IMR-90 (cell line): ENCODE measurements at regions not wholly inside any gene's neighbourhood (a gene's known extent, or its start where the extent isn't known, plus 50 kb on each side); places are given as distances from the start of the nearest gene placed in this dataset.

ENCODE experiments used
- ATAC-seq: fragments of 200-7000 bp; cut with Tn5 transposase; 2 replicates; pipeline ENCODE4 v1.9.1; 2020; ENCODE audit warnings: low read depth, mild to moderate bottlenecking, moderate library complexity
- BruUV-seq: library from RNA; stranded (reverse); fragments of 400-500 nt; replicated peaks from 2 replicates; lab custom pipeline; 2021; lab: Mats Ljungman, UMichigan
- CTCF ChIA-PET: fragments of 300-600 bp; formaldehyde crosslinking; extraction: SDS; loops from one replicate; lab custom pipeline; 2021; ENCODE audit warnings: antibody characterized with exemption; lab: Yijun Ruan, JAX
- POLR2A ChIA-PET: fragments of 300-600 bp; sonication (Branson Sonifier 250); formaldehyde crosslinking; loops from one replicate; lab custom pipeline; 2022; ENCODE audit warnings: antibody characterized with exemption; ENCODE audit not compliant: unreplicated experiment; lab: Charles Lee
- DNase-seq: peaks from one replicate; pipeline ENCODE4 v3.0.0; 2013
- H2AFZ ChIP-seq: replicated peaks from 2 replicates; pipeline ENCODE3; 2013; ENCODE audit warnings: low read length, mild to moderate bottlenecking; ENCODE audit not compliant: poor library complexity
- H2AK5ac ChIP-seq: 2 replicates; pipeline ENCODE4 v1.6.1; 2013; ENCODE audit warnings: low read depth, low read length, inconsistent platforms
- H2AK9ac ChIP-seq: replicated peaks from 2 replicates; pipeline ENCODE3; 2013; ENCODE audit warnings: mild to moderate bottlenecking, low read depth, low read length, moderate library complexity; ENCODE audit not compliant: poor library complexity
- H2BK120ac ChIP-seq: 2 replicates; pipeline ENCODE4 v1.6.1; 2013; ENCODE audit warnings: low read depth, low read length, inconsistent platforms
- H2BK15ac ChIP-seq: 3 replicates; pipeline ENCODE4 v1.6.1; 2013; ENCODE audit warnings: low read depth, low read length, inconsistent platforms
- H2BK20ac ChIP-seq: 2 replicates; pipeline ENCODE4 v1.6.1; 2013; ENCODE audit warnings: low read depth, mild to moderate bottlenecking, inconsistent platforms, low read length, moderate library complexity
- H2BK5ac ChIP-seq: 2 replicates; pipeline ENCODE4 v1.6.1; 2013; ENCODE audit warnings: mild to moderate bottlenecking, low read depth, low read length, inconsistent platforms; ENCODE audit not compliant: poor library complexity, severe bottlenecking
- H3K14ac ChIP-seq: replicated peaks from 2 replicates; pipeline ENCODE4 v1.6.1; 2013; ENCODE audit warnings: low read depth, low read length, inconsistent platforms
- H3K18ac ChIP-seq: 2 replicates; pipeline ENCODE4 v1.6.1; 2013; ENCODE audit warnings: low read depth, low read length, control low read depth
- H3K23ac ChIP-seq: 2 replicates; pipeline ENCODE4 v1.6.1; 2013; ENCODE audit warnings: low read depth, low read length, inconsistent platforms
- H3K27ac ChIP-seq: 2 replicates; pipeline ENCODE4 v1.5.1; 2013; ENCODE audit warnings: mild to moderate bottlenecking, control low read depth, low read length; ENCODE audit not compliant: insufficient read depth
- H3K27me3 ChIP-seq: 2 replicates; pipeline ENCODE4 v1.6.1; 2013; ENCODE audit warnings: low read length; ENCODE audit not compliant: control insufficient read depth, insufficient read depth
- H3K36me3 ChIP-seq: 2 replicates; pipeline ENCODE4 v1.6.1; 2013; ENCODE audit warnings: low read length, mixed read lengths; ENCODE audit not compliant: control insufficient read depth, insufficient read depth
- H3K4ac ChIP-seq: 2 replicates; pipeline ENCODE4 v1.6.1; 2013; ENCODE audit warnings: low read depth, low read length, inconsistent platforms
- H3K4me1 ChIP-seq: 2 replicates; pipeline ENCODE4 v1.6.1; 2013; ENCODE audit warnings: low read length, mixed read lengths; ENCODE audit not compliant: control insufficient read depth, insufficient read depth
- H3K4me2 ChIP-seq: 2 replicates; pipeline ENCODE4 v1.6.1; 2013; ENCODE audit warnings: low read depth, mild to moderate bottlenecking, control low read depth, low read length, moderate library complexity
- H3K4me3 ChIP-seq: 2 replicates; pipeline ENCODE4 v1.5.1; 2013; ENCODE audit warnings: low read depth, mild to moderate bottlenecking, control low read depth, low read length, moderate library complexity; ENCODE audit not compliant: insufficient read depth
- H3K56ac ChIP-seq: 2 replicates; pipeline ENCODE4 v1.6.1; 2013; ENCODE audit warnings: low read length, inconsistent platforms; ENCODE audit not compliant: insufficient read depth; ENCODE audit errors: extremely low read depth
- H3K79me1 ChIP-seq, 2 experiments: 2 replicates each; pipeline ENCODE4 v1.6.1; 2013; ENCODE audit warnings: low read length in 2 of 2, inconsistent platforms in 1 of 2, low read depth in 1 of 2
- H3K9ac ChIP-seq: 2 replicates; pipeline ENCODE4 v1.6.1; 2013; ENCODE audit warnings: low read depth, low read length, control low read depth
- H3K9me1 ChIP-seq: 2 replicates; pipeline ENCODE4 v1.6.1; 2013; ENCODE audit warnings: low read length, inconsistent platforms; ENCODE audit not compliant: insufficient read depth
- H3K9me3 ChIP-seq: 2 replicates; pipeline ENCODE4 v1.6.1; 2013; ENCODE audit warnings: low read length; ENCODE audit not compliant: control insufficient read depth, insufficient read depth
- H4K20me1 ChIP-seq: 2 replicates; pipeline ENCODE4 v1.6.1; 2013; ENCODE audit warnings: low read length, inconsistent platforms; ENCODE audit not compliant: insufficient read depth
- H4K5ac ChIP-seq: 2 replicates; pipeline ENCODE4 v1.6.1; 2013; ENCODE audit warnings: mild to moderate bottlenecking, low read depth, low read length, control low read depth
- H4K8ac ChIP-seq, 2 experiments: 2 replicates each; pipeline ENCODE4 v1.6.1; 2013; ENCODE audit warnings: low read depth in 2 of 2, low read length in 2 of 2, control low read depth in 1 of 2, inconsistent platforms in 1 of 2
- H4K91ac ChIP-seq: 2 replicates; pipeline ENCODE4 v1.6.1; 2013; ENCODE audit warnings: low read depth, low read length, inconsistent platforms; ENCODE audit not compliant: insufficient read depth
- ELK1 ChIP-seq: fragments of 150-350 bp; IDR thresholded peaks from 2 replicates; pipeline ENCODE4 v1.6.1; 2016; ENCODE audit warnings: low read depth, mild to moderate bottlenecking, low read length, moderate library complexity, borderline replicate concordance
- MAFK ChIP-seq: IDR thresholded peaks from 2 replicates; pipeline ENCODE4 v1.6.1; 2012; ENCODE audit warnings: low read depth, low read length, improper control_type of control experiment
- MAZ ChIP-seq: IDR thresholded peaks from 2 replicates; pipeline ENCODE4 v1.6.1; 2012; ENCODE audit warnings: low read depth, mild to moderate bottlenecking, low read length, improper control_type of control experiment, moderate library complexity, borderline replicate concordance
- USF2 ChIP-seq: fragments of 150-350 bp; IDR thresholded peaks from 2 replicates; pipeline ENCODE4 v1.6.1; 2017; ENCODE audit warnings: mild to moderate bottlenecking, antibody characterized with exemption, low read length, low read depth
- dilution Hi-C: fragments of 300-500 bp; cut with HindIII; formaldehyde crosslinking; loops from one replicate; pipeline ENCODE4 v1.14.3; 2018; ENCODE audit warnings: low sequenced_read_pairs; ENCODE audit not compliant: unreplicated experiment
- in situ Hi-C: fragments of 300-500 bp; cut with MboI; formaldehyde crosslinking; loops from 3 replicates; pipeline ENCODE4 v1.14.3; 2019; ENCODE audit warnings: low sequenced_read_pairs, inconsistent platforms, mixed read lengths
- intact Hi-C: fragments of 100-400 bp; cut with micrococcal nuclease; formaldehyde crosslinking; loops from 2 replicates; pipeline ENCODE4 v1.10.0; 2022

- Histone ChIP-seq H4K5ac (no peak overlapping the region), H3K4me3 (no peak overlapping the region), H4K8ac (no peak overlapping the region), H2BK15ac (peak overlapping the region; percentile 57; the same call in 1 of the 3 replicates), H3K18ac (no peak overlapping the region), H2AK9ac (no peak overlapping the region), H2BK120ac (no peak overlapping the region; the same call in 1 of the 2 replicates), H3K23ac (no peak overlapping the region), H2BK20ac (no peak overlapping the region), H4K91ac (no peak overlapping the region), H4K20me1 (no peaks in the 10 kb centered on the region), H3K9me3 (no peaks in the 10 kb centered on the region), H3K79me1 (no peaks in the 10 kb centered on the region), H3K14ac (0 out of 2 replicates have a peak overlapping the region, but pooled peaks have one; percentile 0), H2AFZ (no peak overlapping the region), H2AK5ac (no peak overlapping the region), H3K27me3 (no peaks in the 10 kb centered on the region), H3K56ac (no peak overlapping the region), H3K4me2 (no peak overlapping the region), H3K27ac (no peak overlapping the region), H3K4me1 (peaks cover 5% of the 10 kb centered on the region; the same call in 1 of the 2 replicates), H3K4ac (peak overlapping the region; percentile 2; the same call in 1 of the 2 replicates), H3K9ac (no peak overlapping the region), H3K9me1 (peaks cover 9% of the 10 kb centered on the region; the same call in 1 of the 2 replicates), H3K36me3 (no peaks in the 10 kb centered on the region), H2BK5ac (no peak overlapping the region)
- ChIA-PET CTCF (interaction anchor here (0.6 to 2.2 kb wide), 5 partner anchors 8 to 327 kb away, joined by 3 to 9 read pairs (median 4); no protein-coding TSS in a partner anchor), POLR2A (no interaction called here)
- dilution Hi-C loops (no loop called here), intact Hi-C loops (loop anchor here (5.0 kb wide), 1 partner anchor 59 kb away; no protein-coding TSS in a partner anchor), in situ Hi-C loops (no loop called here)
- ATAC-seq (peak; percentile 30; the same call in 1 of the 2 replicates), DNase-seq (no peak)
- BruUV-seq = no TSS peak
- TF ChIP-seq MAZ (no peak), USF2 (no peak), ELK1 (no peak), MAFK (no peak)
Measured at GRCh38 chr1:224523676-224524075, 89.1 kb upstream of the WDR26 start.
